GM19463 (cell line): ENCODE measurements at regions not wholly inside any gene's neighbourhood (a gene's known extent, or its start where the extent isn't known, plus 50 kb on each side); places are given as distances from the start of the nearest gene placed in this dataset.
"Not testable (repeated sequence)": the region's sequence is repeated elsewhere in the genome, so short reads cannot be mapped to it uniquely, and the experiment has no call there.

Experiments used
- ATAC-seq: cut with Tn5 transposase; IDR thresholded peaks from one replicate; pipeline ENCODE4 v1.9.1; 2021; ENCODE audit warnings: mild to moderate bottlenecking, moderate library complexity; ENCODE audit not compliant: unreplicated experiment

- ATAC-seq: no peak
Measured at GRCh38 chr5:41995193-41995592, 70.1 kb downstream of the FBXO4 start.

DNA sequence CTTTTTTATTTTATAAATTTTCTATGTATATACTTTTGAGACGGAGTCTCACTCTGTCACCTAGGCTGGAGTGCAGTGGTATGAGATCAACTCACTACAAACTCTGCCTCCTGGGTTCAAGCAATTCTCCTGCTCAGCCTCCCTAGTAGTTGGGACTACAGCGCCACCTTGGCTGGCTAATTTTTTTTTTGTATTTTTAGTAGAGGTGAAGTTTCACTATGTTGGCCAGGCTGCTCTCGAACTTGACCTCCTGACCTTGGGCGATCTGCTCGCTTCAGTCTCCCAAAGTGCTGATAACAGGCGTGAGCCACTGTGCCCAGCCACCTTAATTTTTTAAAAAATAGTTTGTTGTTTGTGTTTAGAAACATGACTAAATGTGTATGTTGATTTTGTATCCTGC is 76.6 kb downstream of the FBXO4 start:
- ATAC-seq: no peak

DNA sequence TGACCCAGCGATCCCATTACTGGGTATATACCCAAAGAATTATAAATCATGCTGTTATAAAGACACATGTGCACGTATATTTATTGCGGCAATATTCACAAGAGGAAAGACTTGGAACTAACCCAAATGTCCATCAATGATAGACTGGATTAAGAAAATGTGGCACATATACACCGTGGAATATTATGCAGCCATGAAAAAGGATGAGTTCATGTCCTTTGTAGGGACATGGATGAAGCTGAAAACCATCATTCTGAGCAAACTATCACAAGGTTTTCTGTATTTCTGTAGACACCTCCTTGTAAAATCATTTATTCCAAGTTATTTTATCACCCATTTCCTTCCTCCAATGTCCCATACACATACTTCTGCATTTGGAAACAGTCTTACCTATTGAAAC is 78.8 kb downstream of the FBXO4 start:
- ATAC-seq: not testable (repeated sequence)

- ATAC-seq: peak; percentile 79
Measured at GRCh38 chr5:42005561-42006153, 80.6 kb downstream of the FBXO4 start.

GRCh38 chr5:42013561-42013960 is 88.5 kb downstream of the FBXO4 start:
- ATAC-seq: no peak

GRCh38 chr5:42015254-42015653 is 90.2 kb downstream of the FBXO4 start:
- no peak for ATAC-seq

DNA sequence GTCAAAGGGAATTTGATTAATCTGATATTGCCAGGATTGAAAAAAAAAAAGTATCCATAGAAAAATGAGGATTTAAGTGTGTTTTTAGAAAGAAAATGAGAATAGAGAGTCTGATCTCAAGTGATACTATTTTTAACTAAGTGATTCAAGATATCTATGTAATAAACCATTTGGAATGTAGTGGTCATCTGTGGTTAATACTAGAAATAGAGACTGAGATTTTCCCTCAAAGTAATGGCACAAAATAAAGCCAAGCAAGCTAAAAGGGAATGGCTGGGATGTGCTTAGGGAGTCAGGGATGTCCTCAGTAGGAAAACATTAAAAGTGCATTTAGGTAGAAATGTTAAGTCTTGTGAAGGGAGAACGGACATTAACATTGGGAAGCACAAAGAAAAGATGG is 90.6 kb downstream of the FBXO4 start:
- no peak for ATAC-seq

DNA sequence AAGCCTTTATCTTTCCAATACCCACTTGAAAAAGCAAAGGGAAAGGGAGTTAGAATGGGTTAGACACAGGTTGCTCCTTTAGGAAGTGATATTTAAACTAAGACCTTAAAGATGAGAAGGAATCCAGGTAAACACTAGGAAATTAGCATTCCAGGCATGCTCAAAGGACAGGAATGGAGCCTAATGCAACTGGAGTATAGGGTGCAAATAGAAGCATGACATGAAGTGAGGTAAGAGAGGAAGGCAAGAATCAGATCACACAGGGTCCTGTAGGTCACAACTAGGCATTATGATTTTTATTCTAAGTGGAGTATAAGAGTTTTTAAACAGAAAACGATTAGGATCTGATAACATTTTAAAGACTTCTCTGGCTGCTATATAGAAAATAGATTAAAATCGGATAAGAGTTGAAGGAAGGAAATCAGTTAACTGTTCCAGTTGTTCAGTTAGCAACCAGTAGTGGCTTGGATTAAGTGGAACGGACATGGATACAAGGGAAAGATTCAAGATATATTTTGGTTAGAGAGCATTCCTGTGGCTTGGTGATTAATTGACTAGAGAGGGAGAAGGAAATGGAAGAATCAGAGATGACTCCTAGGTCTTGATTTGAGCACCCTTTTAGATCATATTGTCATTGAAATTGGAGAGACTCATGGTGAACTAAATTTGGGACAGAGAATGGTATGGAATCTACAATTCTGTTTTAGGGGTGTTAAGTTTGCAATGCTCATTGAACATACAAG is 95.9 kb downstream of the FBXO4 start:
- no peak for ATAC-seq

GRCh38 chr5:42021923-42022322 is 96.8 kb downstream of the FBXO4 start:
- ATAC-seq: no peak

GRCh38 chr5:42022383-42022972 is 97.4 kb downstream of the FBXO4 start:
- ATAC-seq: no peak

- no peak for ATAC-seq
Measured at GRCh38 chr5:42026446-42026845, 101.4 kb downstream of the FBXO4 start.

DNA sequence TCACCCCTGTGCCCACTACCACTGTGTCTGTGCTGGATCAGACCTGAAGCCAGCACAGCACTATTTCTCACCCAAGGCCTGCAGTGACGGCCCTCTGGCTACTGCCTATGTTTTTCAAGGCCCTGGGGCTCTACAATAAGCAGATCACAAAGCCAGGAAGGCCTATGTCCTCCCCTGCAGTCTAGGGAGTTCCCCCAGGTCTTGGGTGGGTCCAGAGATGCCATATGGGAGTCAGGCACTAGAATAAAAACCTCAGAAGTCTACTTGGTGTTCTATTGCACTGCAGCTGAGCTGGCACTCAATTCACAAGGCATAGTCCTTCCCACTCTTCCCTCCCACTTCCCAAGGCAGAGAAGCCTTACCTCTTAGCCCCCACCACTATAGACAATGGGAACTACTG is 107.1 kb downstream of the FBXO4 start:
- no peak for ATAC-seq

GRCh38 chr5:42035526-42035925 is 110.4 kb downstream of the FBXO4 start:
- no peak for ATAC-seq

- ATAC-seq: no peak
Measured at GRCh38 chr5:42036379-42036778, 111.3 kb downstream of the FBXO4 start.

GRCh38 chr5:42037379-42037932 is 112.4 kb downstream of the FBXO4 start:
- no peak for ATAC-seq

GRCh38 chr5:42043400-42043799 is 118.3 kb downstream of the FBXO4 start:
- ATAC-seq: no peak

DNA sequence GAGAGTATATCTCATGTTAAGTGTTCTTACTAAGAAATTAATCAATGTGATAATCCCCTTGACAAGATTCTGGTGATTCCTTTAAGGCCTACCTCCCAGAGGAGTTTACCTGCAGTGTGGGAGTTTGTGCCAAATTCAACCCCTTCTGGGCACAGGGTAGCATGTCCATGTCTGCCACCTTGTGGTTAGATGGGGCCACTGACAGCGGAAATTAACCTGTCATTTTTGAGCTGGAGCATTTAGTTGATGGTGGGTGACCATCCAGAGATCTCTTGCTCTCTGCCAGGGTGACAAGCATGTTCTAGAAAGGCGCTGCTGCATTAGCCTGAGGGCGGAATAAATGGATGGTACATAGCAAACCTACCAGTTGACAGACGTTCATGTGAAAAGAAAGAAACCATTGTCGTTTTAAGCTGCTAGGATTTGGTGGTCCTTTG is 132.2 kb downstream of the FBXO4 start:
- ATAC-seq: peak; percentile 94

GRCh38 chr5:42059291-42059690 is 134.2 kb downstream of the FBXO4 start:
- no peak for ATAC-seq

DNA sequence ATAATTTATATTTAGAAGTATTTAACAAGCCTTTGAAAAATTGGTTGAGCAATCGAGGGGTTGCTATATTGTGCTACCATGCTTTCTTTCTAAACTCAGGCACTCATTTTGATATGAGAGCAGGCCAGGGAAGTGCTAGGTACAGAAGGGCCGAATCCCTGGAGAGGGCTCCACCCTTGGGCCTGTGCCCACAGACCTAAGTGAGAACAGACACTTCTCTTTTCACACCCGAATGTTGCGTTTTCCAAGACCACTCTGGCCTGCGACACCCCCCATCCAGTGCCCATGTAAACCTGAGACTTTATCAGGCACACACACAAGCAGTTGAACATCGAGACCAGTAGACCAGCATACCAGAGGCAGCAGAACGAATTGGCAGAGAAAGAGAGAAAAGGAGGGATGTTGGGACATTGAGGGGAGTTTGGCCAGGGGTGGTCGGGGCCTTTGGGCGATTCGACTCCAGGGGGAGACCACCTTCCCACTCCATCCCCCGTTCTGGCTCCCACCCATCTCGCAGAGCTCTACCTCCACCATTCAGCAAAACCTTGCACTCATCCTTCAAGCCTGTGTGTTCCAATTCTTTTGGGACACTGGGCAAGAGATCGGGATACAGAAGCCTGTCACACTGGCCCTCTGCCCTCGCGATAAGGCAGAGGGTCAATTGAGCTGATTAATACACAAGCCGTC is 134.8 kb downstream of the FBXO4 start:
- ATAC-seq: no peak

DNA sequence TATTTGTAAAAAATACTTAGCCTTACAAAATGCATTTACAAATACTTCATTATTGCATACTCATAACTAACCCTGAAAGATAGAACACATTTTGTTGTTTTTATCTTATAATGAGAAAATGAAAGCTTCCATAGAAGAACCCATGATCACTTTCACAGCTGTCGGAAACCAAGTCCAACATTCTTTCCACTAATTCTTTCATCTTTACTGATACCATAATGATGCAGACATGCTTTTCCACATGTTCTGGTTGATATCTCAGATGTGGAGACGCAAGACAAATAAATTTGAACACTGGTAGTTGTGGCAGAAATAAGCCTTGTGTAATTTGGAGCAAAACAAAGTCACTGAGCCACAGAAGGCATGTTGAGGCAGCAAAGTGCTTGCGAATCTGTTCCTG is 136.0 kb downstream of the FBXO4 start:
- ATAC-seq: no peak

DNA sequence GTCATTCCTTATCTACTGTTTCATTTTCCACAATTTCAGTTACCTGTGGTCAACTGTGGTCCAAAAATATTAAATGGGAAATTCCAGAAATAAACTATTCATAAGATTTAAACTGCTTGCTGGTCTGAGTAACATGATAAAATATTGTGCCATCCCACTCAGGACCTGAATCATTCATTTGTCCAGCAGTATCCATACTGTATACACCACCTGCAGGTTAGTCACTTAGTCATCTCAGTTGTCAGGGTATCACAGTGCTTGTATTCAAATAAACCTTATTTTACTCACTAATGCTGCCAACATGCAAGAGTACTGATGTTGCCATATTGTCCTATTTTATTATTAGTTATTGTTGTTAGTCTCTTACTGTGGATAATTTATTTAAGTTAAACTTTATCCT is 139.7 kb downstream of the FBXO4 start:
- no peak for ATAC-seq
